ENCODE measurements at regions not wholly inside any gene's neighbourhood (a gene's known extent, or its start where the extent isn't known, plus 50 kb on each side); places are given as distances from the start of the nearest gene placed in this dataset.

GRCh38 chr13:50318887-50319286, 303.6 kb downstream of the KCNRG start:
- TF ChIP-seq, protein P1, sequence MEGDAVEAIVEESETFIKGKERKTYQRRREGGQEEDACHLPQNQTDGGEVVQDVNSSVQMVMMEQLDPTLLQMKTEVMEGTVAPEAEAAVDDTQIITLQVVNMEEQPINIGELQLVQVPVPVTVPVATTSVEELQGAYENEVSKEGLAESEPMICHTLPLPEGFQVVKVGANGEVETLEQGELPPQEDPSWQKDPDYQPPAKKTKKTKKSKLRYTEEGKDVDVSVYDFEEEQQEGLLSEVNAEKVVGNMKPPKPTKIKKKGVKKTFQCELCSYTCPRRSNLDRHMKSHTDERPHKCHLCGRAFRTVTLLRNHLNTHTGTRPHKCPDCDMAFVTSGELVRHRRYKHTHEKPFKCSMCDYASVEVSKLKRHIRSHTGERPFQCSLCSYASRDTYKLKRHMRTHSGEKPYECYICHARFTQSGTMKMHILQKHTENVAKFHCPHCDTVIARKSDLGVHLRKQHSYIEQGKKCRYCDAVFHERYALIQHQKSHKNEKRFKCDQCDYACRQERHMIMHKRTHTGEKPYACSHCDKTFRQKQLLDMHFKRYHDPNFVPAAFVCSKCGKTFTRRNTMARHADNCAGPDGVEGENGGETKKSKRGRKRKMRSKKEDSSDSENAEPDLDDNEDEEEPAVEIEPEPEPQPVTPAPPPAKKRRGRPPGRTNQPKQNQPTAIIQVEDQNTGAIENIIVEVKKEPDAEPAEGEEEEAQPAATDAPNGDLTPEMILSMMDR (IDR thresholded peaks at IDR 0.05), result no peak
- TF ChIP-seq POLR2A (IDR thresholded peaks at IDR 0.05), result no peak
- no peak for TF ChIP-seq POLR2AphosphoS5 (IDR thresholded peaks at IDR 0.05)
- no peak for TF ChIP-seq EP300 (IDR thresholded peaks at IDR 0.05)
